Natural killer cell (primary cell): ENCODE measurements at regions not wholly inside any gene's neighbourhood (a gene's known extent, or its start where the extent isn't known, plus 50 kb on each side); places are given as distances from the start of the nearest gene placed in this dataset.

Experiments
- ATAC-seq, 3 donors: fragments of 150-1000 bp in 2 of 3; fragments of 200-7000 bp in 1 of 3; cut with Tn5 transposase; 1 replicate in 1 of 3; 2 replicates in 2 of 3; pipeline ENCODE4 v1.10.0; 2021; ENCODE audit warnings: mild to moderate bottlenecking in 2 of 3, moderate library complexity in 2 of 3
- DNase-seq, 2 donors: peaks; one replicate each; pipeline versions ENCODE4 v3.0.0 to v3.0.0-alpha.2; 2013 to 2021; ENCODE audit warnings: mixed read lengths in 1 of 2
- H3K27ac ChIP-seq: one replicate; pipeline ENCODE4 v1.5.1; 2013; ENCODE audit warnings: mild to moderate bottlenecking, low read length
- H3K27me3 ChIP-seq: one replicate; pipeline ENCODE4 v1.6.1; 2013; ENCODE audit warnings: low read length; ENCODE audit not compliant: control insufficient read depth, insufficient read depth
- H3K36me3 ChIP-seq: one replicate; pipeline ENCODE4 v1.6.1; 2013; ENCODE audit warnings: low read length; ENCODE audit not compliant: control insufficient read depth, insufficient read depth
- H3K4me1 ChIP-seq: one replicate; pipeline ENCODE4 v1.6.1; 2013; ENCODE audit warnings: low read length; ENCODE audit not compliant: control insufficient read depth, insufficient read depth
- H3K4me3 ChIP-seq: one replicate; pipeline ENCODE4 v1.5.1; 2013; ENCODE audit warnings: low read length
- H3K9me3 ChIP-seq: one replicate; pipeline ENCODE4 v1.6.1; 2013; ENCODE audit warnings: low read length; ENCODE audit not compliant: control insufficient read depth, insufficient read depth
- H3K27ac Mint-ChIP-seq, 2 donors: one replicate each; pipeline ENCODE4 v1.8.0; 2022; ENCODE audit warnings: mild to moderate bottlenecking in 2 of 2, mixed read lengths in 2 of 2, moderate library complexity in 1 of 2
- H3K27me3 Mint-ChIP-seq, 2 donors: one replicate each; pipeline ENCODE4 v1.8.0; 2022; ENCODE audit warnings: low read depth in 2 of 2, mixed read lengths in 2 of 2
- H3K36me3 Mint-ChIP-seq: one replicate; pipeline ENCODE4 v1.8.0; 2022; ENCODE audit warnings: mixed read lengths
- H3K4me1 Mint-ChIP-seq, 2 donors: one replicate each; pipeline ENCODE4 v1.8.0; 2022; ENCODE audit warnings: mixed read lengths in 2 of 2
- H3K4me3 Mint-ChIP-seq: one replicate; pipeline ENCODE4 v1.8.0; 2022; ENCODE audit warnings: mild to moderate bottlenecking, moderate library complexity, mixed read lengths
- H3K9me3 Mint-ChIP-seq, 2 donors: one replicate each; pipeline ENCODE4 v1.8.0; 2022; ENCODE audit warnings: mixed read lengths in 2 of 2
- CTCF ChIP-seq: fragments of 200-600 bp; IDR thresholded peaks from one replicate; pipeline ENCODE4 v1.8.0; 2022; ENCODE audit warnings: antibody characterized with exemption
- WGBS: methylation state at CpG from one replicate; pipeline ENCODE4 v1.1.7; 2013; ENCODE audit warnings: missing lambda C conversion rate; ENCODE audit not compliant: insufficient coverage; 5-methylcytosine and 5-hydroxymethylcytosine counted together
- intact Hi-C: fragments of 100-400 bp; cut with micrococcal nuclease; formaldehyde crosslinking; loops from one replicate; pipeline ENCODE4 v1.14.2; 2022

- Mint-ChIP-seq H3K27ac (no peak overlapping the region), H3K9me3 (no peaks in the 10 kb centered on the region), H3K4me1 (no peaks in the 10 kb centered on the region), H3K27me3 (peaks cover 0 to 15% of the 10 kb centered on the region in 2 donors), H3K4me3 (no peak overlapping the region), H3K36me3 (no peaks in the 10 kb centered on the region)
- no peak for ATAC-seq
- H3K4me3 ChIP-seq = no peak overlapping the region
- DNase-seq = no peak
- no peak for TF ChIP-seq CTCF
- WGBS = 79% methylated on average over 12 of the region's 12 CpGs
- intact Hi-C loops = no loop called here
- H3K27me3 ChIP-seq = no peaks in the 10 kb centered on the region
- no peak overlapping the region for H3K27ac ChIP-seq
- peaks cover 3% of the 10 kb centered on the region for H3K36me3 ChIP-seq
- H3K4me1 ChIP-seq = peaks cover 4% of the 10 kb centered on the region
- no peaks in the 10 kb centered on the region for H3K9me3 ChIP-seq
These were observed 57.1 kb upstream of the POLG start for GRCh38 chr15:89391685-89392257.

GRCh38 chr15:89389841-89390603 is 55.4 kb upstream of the POLG start:
- Histone ChIP-seq H3K27me3 (no peaks in the 10 kb centered on the region), H3K9me3 (no peaks in the 10 kb centered on the region), H3K4me3 (no peak overlapping the region), H3K27ac (no peak overlapping the region), H3K4me1 (no peaks in the 10 kb centered on the region), H3K36me3 (peaks cover 3% of the 10 kb centered on the region)
- Mint-ChIP-seq H3K27ac (no peak overlapping the region), H3K4me3 (no peak overlapping the region), H3K27me3 (peaks cover 0 to 15% of the 10 kb centered on the region in 2 donors), H3K4me1 (no peaks in the 10 kb centered on the region), H3K9me3 (no peaks in the 10 kb centered on the region), H3K36me3 (no peaks in the 10 kb centered on the region)
- intact Hi-C loops = no loop called here
- WGBS = 87% methylated on average over 19 of the region's 19 CpGs
- no peak for ATAC-seq
- no peak for TF ChIP-seq CTCF
- DNase-seq = no peak

- H3K4me3 ChIP-seq = no peak overlapping the region
- DNase-seq = no peak
- no peak for ATAC-seq
- no peak for TF ChIP-seq CTCF
- Mint-ChIP-seq H3K9me3 (no peaks in the 10 kb centered on the region), H3K4me1 (no peaks in the 10 kb centered on the region), H3K27ac (no peak overlapping the region), H3K27me3 (peaks cover 0 to 12% of the 10 kb centered on the region in 2 donors), H3K36me3 (no peaks in the 10 kb centered on the region), H3K4me3 (no peak overlapping the region)
- WGBS = 85% methylated on average over 12 of the region's 12 CpGs
- intact Hi-C loops = no loop called here
- H3K4me1 ChIP-seq = no peaks in the 10 kb centered on the region
- H3K9me3 ChIP-seq = no peaks in the 10 kb centered on the region
- H3K36me3 ChIP-seq = peaks cover 3% of the 10 kb centered on the region
- no peak overlapping the region for H3K27ac ChIP-seq
- H3K27me3 ChIP-seq = no peaks in the 10 kb centered on the region
These were observed 52.7 kb upstream of the POLG start for GRCh38 chr15:89387140-89387903.
